Middle frontal gyrus (tissue), 1 donor: ENCODE measurements at regions not wholly inside any gene's neighbourhood (a gene's known extent, or its start where the extent isn't known, plus 50 kb on each side); places are given as distances from the start of the nearest gene placed in this dataset.
"Not testable (repeated sequence)": the region's sequence is repeated elsewhere in the genome, so short reads cannot be mapped to it uniquely, and the experiment has no call there.

Source experiments
- DNase-seq: peaks from one replicate; pipeline ENCODE4 v3.0.0-alpha.2; 2015; ENCODE audit warnings: low spot score; ENCODE audit errors: extremely low spot score

- no peak for DNase-seq
Measured at GRCh38 chr3:181609030-181609767, 102.5 kb upstream of the SOX2 start.

GRCh38 chr3:181604267-181604666, 107.5 kb upstream of the SOX2 start:
- no peak for DNase-seq

- no peak for DNase-seq
Measured at GRCh38 chr3:181596126-181596525, 115.6 kb upstream of the SOX2 start.

- not testable (repeated sequence) for DNase-seq
Measured at GRCh38 chr3:181590939-181591338, 120.8 kb upstream of the SOX2 start.

GRCh38 chr3:181582619-181583018, 129.1 kb upstream of the SOX2 start:
- no peak for DNase-seq

- no peak for DNase-seq
Measured at GRCh38 chr3:181581656-181582055, 130.1 kb upstream of the SOX2 start.

- DNase-seq = no peak
Measured at GRCh38 chr3:181578743-181579142, 133.0 kb upstream of the SOX2 start.

GRCh38 chr3:181572432-181572831, 139.3 kb upstream of the SOX2 start:
- DNase-seq = no peak

- DNase-seq = no peak
Measured at GRCh38 chr3:181570472-181570871, 141.3 kb upstream of the SOX2 start.

GRCh38 chr3:181569356-181569940, 142.3 kb upstream of the SOX2 start:
- no peak for DNase-seq

GRCh38 chr3:181568693-181569092, 143.0 kb upstream of the SOX2 start:
- no peak for DNase-seq

- no peak for DNase-seq
Measured at GRCh38 chr3:181568248-181568647, 143.5 kb upstream of the SOX2 start.

- DNase-seq = no peak
Measured at GRCh38 chr3:181567311-181568075, 144.2 kb upstream of the SOX2 start.

- no peak for DNase-seq
Measured at GRCh38 chr3:181565416-181565815, 146.3 kb upstream of the SOX2 start.

GRCh38 chr3:181564222-181564621, 147.5 kb upstream of the SOX2 start:
- no peak for DNase-seq

GRCh38 chr3:181561139-181562031, 150.3 kb upstream of the SOX2 start:
- no peak for DNase-seq

GRCh38 chr3:181558870-181559269, 152.9 kb upstream of the SOX2 start:
- no peak for DNase-seq

- DNase-seq = peak; percentile 43
Measured at GRCh38 chr3:181555681-181556080, 156.0 kb upstream of the SOX2 start.

- no peak for DNase-seq
Measured at GRCh38 chr3:181554233-181554765, 157.4 kb upstream of the SOX2 start.

- DNase-seq = no peak
Measured at GRCh38 chr3:181549266-181549665, 162.5 kb upstream of the SOX2 start.

GRCh38 chr3:181541414-181541813, 170.3 kb upstream of the SOX2 start:
- no peak for DNase-seq
